Left lung (tissue), 4 donors: ENCODE measurements at regions not wholly inside any gene's neighbourhood (a gene's known extent, or its start where the extent isn't known, plus 50 kb on each side); places are given as distances from the start of the nearest gene placed in this dataset.

Experiments
- ATAC-seq: fragments of 200-7000 bp; cut with Tn5 transposase; one replicate; pipeline ENCODE4 v1.9.1; 2020; ENCODE audit warnings: moderate library complexity
- DNase-seq, 4 donors: peaks; one replicate each; pipeline ENCODE4 v3.0.0-alpha.2; 2013 to 2020
- H3K27ac ChIP-seq, 2 donors: fragments of 200-600 bp; sonication (generic) in 1 of 2; one replicate each; pipeline versions ENCODE4 v1.5.0 to v1.8.0; 2020 to 2021
- H3K27me3 ChIP-seq, 2 donors: fragments of 200-600 bp; sonication (generic) in 1 of 2; one replicate each; pipeline versions ENCODE4 v1.5.0 to v1.8.0; 2020 to 2021
- H3K36me3 ChIP-seq, 2 donors: fragments of 200-600 bp; sonication (generic) in 1 of 2; one replicate each; pipeline versions ENCODE4 v1.5.0 to v1.8.0; 2020 to 2021
- H3K4me1 ChIP-seq, 2 donors: fragments of 200-600 bp; one replicate each; pipeline ENCODE4 v1.8.0; 2021
- H3K4me3 ChIP-seq, 2 donors: fragments of 200-600 bp; sonication (generic) in 1 of 2; one replicate each; pipeline versions ENCODE4 v1.5.0 to v1.8.0; 2020 to 2021; ENCODE audit warnings: mild to moderate bottlenecking in 1 of 2
- H3K9me3 ChIP-seq, 2 donors: fragments of 200-600 bp; sonication (generic) in 1 of 2; one replicate each; pipeline versions ENCODE4 v1.5.0 to v1.8.0; 2020 to 2021
- CTCF ChIP-seq, 2 donors: fragments of 200-600 bp; sonication (generic) in 1 of 2; IDR thresholded peaks; one replicate each; pipeline versions ENCODE4 v1.5.0 to v1.8.0; 2021; ENCODE audit warnings: antibody characterized with exemption in 2 of 2
- intact Hi-C, 2 donors: fragments of 100-400 bp; cut with DNase I; formaldehyde crosslinking; loops; one replicate each; pipeline versions ENCODE4 v1.11.2 to v1.14.2; 2022
- donor health status: DM: no; HTN: yes; CAD: no.
- donor health status: DM: no; HTN: no; CAD: no.

GRCh38 chr1:61572046-61572445 is 152.9 kb downstream of the TM2D1 start:
- no peak overlapping the region for H3K4me3 ChIP-seq
- no peaks in the 10 kb centered on the region for H3K27me3 ChIP-seq

GRCh38 chr1:61570191-61570590 is 154.8 kb downstream of the TM2D1 start:
- ATAC-seq (no peak), DNase-seq (no peak)
- H3K4me1 ChIP-seq = no peaks in the 10 kb centered on the region
- no peaks in the 10 kb centered on the region for H3K27me3 ChIP-seq
- intact Hi-C loops = no loop called here
- no peaks in the 10 kb centered on the region for H3K36me3 ChIP-seq
- H3K27ac ChIP-seq = no peak overlapping the region
- peaks cover 7 to 22% of the 10 kb centered on the region in 2 donors for H3K9me3 ChIP-seq
- no peak for TF ChIP-seq CTCF (IDR thresholded peaks at IDR 0.05)
- no peak overlapping the region for H3K4me3 ChIP-seq

More at GRCh38 chr1:61572046-61572445, 152.9 kb downstream of the TM2D1 start:
- DNase-seq = no peak
- no peak for TF ChIP-seq CTCF (IDR thresholded peaks at IDR 0.05)
- peaks cover 0 to 3% of the 10 kb centered on the region in 2 donors for H3K9me3 ChIP-seq
- ATAC-seq = peak; percentile 38
- no peaks in the 10 kb centered on the region for H3K4me1 ChIP-seq
- intact Hi-C loops = no loop called here
- no peak overlapping the region for H3K27ac ChIP-seq
- H3K36me3 ChIP-seq = no peaks in the 10 kb centered on the region

GRCh38 chr1:61569303-61569621 is 155.7 kb downstream of the TM2D1 start:
- intact Hi-C loops = no loop called here
- Histone ChIP-seq H3K4me3 (no peak overlapping the region), H3K36me3 (no peaks in the 10 kb centered on the region), H3K9me3 (peaks cover 7 to 30% of the 10 kb centered on the region in 2 donors), H3K27ac (no peak overlapping the region), H3K4me1 (no peaks in the 10 kb centered on the region), H3K27me3 (no peaks in the 10 kb centered on the region)
- TF ChIP-seq CTCF (IDR thresholded peaks at IDR 0.05) = no peak
- DNase-seq (no peak), ATAC-seq (no peak)

- TF ChIP-seq CTCF (IDR thresholded peaks at IDR 0.05) = no peak
- no peak overlapping the region for H3K4me3 ChIP-seq
- DNase-seq (no peak), ATAC-seq (no peak)
- H3K36me3 ChIP-seq = no peaks in the 10 kb centered on the region
- H3K4me1 ChIP-seq = no peaks in the 10 kb centered on the region
- H3K9me3 ChIP-seq = peaks cover 7 to 30% of the 10 kb centered on the region in 2 donors
- H3K27me3 ChIP-seq = no peaks in the 10 kb centered on the region
- H3K27ac ChIP-seq = no peak overlapping the region
- intact Hi-C loops = no loop called here
Measured at GRCh38 chr1:61568460-61569302, 156.3 kb downstream of the TM2D1 start.

- no peaks in the 10 kb centered on the region for H3K36me3 ChIP-seq
- no peak for DNase-seq
- H3K9me3 ChIP-seq = peaks cover 7 to 30% of the 10 kb centered on the region in 2 donors
- intact Hi-C loops = no loop called here
- no peak for ATAC-seq
- H3K4me1 ChIP-seq = no peaks in the 10 kb centered on the region
- no peaks in the 10 kb centered on the region for H3K27me3 ChIP-seq
- TF ChIP-seq CTCF (IDR thresholded peaks at IDR 0.05) = no peak
- no peak overlapping the region for H3K4me3 ChIP-seq
- no peak overlapping the region for H3K27ac ChIP-seq
Measured at GRCh38 chr1:61566177-61566576, 158.8 kb downstream of the TM2D1 start.
